ENCODE measurements at regions not wholly inside any gene's neighbourhood (a gene's known extent, or its start where the extent isn't known, plus 50 kb on each side); places are given as distances from the start of the nearest gene placed in this dataset.

GRCh38 chr1:34403156-34403555, 226.4 kb downstream of the C1orf94 start:
- intact Hi-C loops (cut with DNase I), result no loop called here
- Histone ChIP-seq H3K4me3 (no peak overlapping the region), H3K9me3 (replicated peaks in 1 of 3) (no peaks in the 10 kb centered on the region), H3K36me3 (replicated peaks in 1 of 2) (no peaks in the 10 kb centered on the region), H3K27me3 (no peaks in the 10 kb centered on the region), H3K27ac (no peak overlapping the region), H3K4me1 (replicated peaks in 1 of 2) (no peaks in the 10 kb centered on the region)
- DNase-seq, result no peak
- TF ChIP-seq CTCF (IDR thresholded peaks at IDR 0.05), result no peak
- no peak for TF ChIP-seq POLR2A (IDR thresholded peaks at IDR 0.05)

GRCh38 chr1:34404804-34405203, 228.1 kb downstream of the C1orf94 start:
- no peak overlapping the region for H3K27ac ChIP-seq
- no peak for DNase-seq
- no peaks in the 10 kb centered on the region for H3K36me3 ChIP-seq (replicated peaks in 1 of 2)
- H3K4me3 ChIP-seq, result no peak overlapping the region
- no peaks in the 10 kb centered on the region for H3K9me3 ChIP-seq (replicated peaks in 1 of 3)
- H3K27me3 ChIP-seq, result no peaks in the 10 kb centered on the region
- intact Hi-C loops (cut with DNase I), result no loop called here
- TF ChIP-seq CTCF (IDR thresholded peaks at IDR 0.05) (no peak), POLR2A (IDR thresholded peaks at IDR 0.05) (no peak)
- no peaks in the 10 kb centered on the region for H3K4me1 ChIP-seq (replicated peaks in 1 of 2)

GRCh38 chr1:34405266-34405959, 228.7 kb downstream of the C1orf94 start:
- no peaks in the 10 kb centered on the region for H3K9me3 ChIP-seq (replicated peaks in 1 of 3)
- intact Hi-C loops (cut with DNase I), result no loop called here
- no peak overlapping the region for H3K27ac ChIP-seq
- whole genome bisulfite sequencing, 4 donors, result 66 to 88% (median 76%) methylated on average over 1 to 2 of the region's 2 CpGs
- no peak for TF ChIP-seq CTCF (IDR thresholded peaks at IDR 0.05)
- TF ChIP-seq POLR2A (IDR thresholded peaks at IDR 0.05), result no peak
- no peaks in the 10 kb centered on the region for H3K27me3 ChIP-seq
- no peak for DNase-seq
- H3K4me1 ChIP-seq (replicated peaks in 1 of 2), result no peaks in the 10 kb centered on the region
- no peaks in the 10 kb centered on the region for H3K36me3 ChIP-seq (replicated peaks in 1 of 2)
- no peak overlapping the region for H3K4me3 ChIP-seq

- no peaks in the 10 kb centered on the region for H3K9me3 ChIP-seq (replicated peaks in 1 of 3)
- intact Hi-C loops (cut with DNase I), result no loop called here
Measured at GRCh38 chr1:34406377-34406776, 229.7 kb downstream of the C1orf94 start.

More at GRCh38 chr1:34406377-34406776, 229.7 kb downstream of the C1orf94 start:
- no peaks in the 10 kb centered on the region for H3K36me3 ChIP-seq (replicated peaks in 1 of 2)
- no peak for TF ChIP-seq POLR2A (IDR thresholded peaks at IDR 0.05)
- no peak for TF ChIP-seq CTCF (IDR thresholded peaks at IDR 0.05)
- DNase-seq, result no peak
- WGBS, 4 donors, result 30 to 56% (median 44%) methylated on average over 5 of the region's 5 CpGs
- H3K4me1 ChIP-seq (replicated peaks in 1 of 2), result no peaks in the 10 kb centered on the region
- no peak overlapping the region for H3K27ac ChIP-seq
- H3K27me3 ChIP-seq, result no peaks in the 10 kb centered on the region
- H3K4me3 ChIP-seq, result no peak overlapping the region

Data from adrenal gland (tissue), 9 donors.